ENCODE measurements at regions not wholly inside any gene's neighbourhood (a gene's known extent, or its start where the extent isn't known, plus 50 kb on each side); places are given as distances from the start of the nearest gene placed in this dataset.

GRCh38 chr12:59041241-59042121 lies 121.2 kb upstream of the LRIG3 start:
- no peak for DNase-seq

GRCh38 chr12:59040656-59041055 lies 120.4 kb upstream of the LRIG3 start:
- DNase-seq: peak; percentile 31

- DNase-seq: no peak
Measured at GRCh38 chr12:59040043-59040442, 119.7 kb upstream of the LRIG3 start.

- DNase-seq: no peak
Measured at GRCh38 chr12:59039005-59039404, 118.7 kb upstream of the LRIG3 start.

GRCh38 chr12:59036973-59037762 lies 116.9 kb upstream of the LRIG3 start:
- no peak for DNase-seq

GRCh38 chr12:59036347-59036746 lies 116.0 kb upstream of the LRIG3 start:
- no peak for DNase-seq

- DNase-seq: no peak
Measured at GRCh38 chr12:59031313-59031712, 111.0 kb upstream of the LRIG3 start.

GRCh38 chr12:59030415-59030814 lies 110.1 kb upstream of the LRIG3 start:
- no peak for DNase-seq

- DNase-seq: no peak
Measured at GRCh38 chr12:59027199-59027598, 106.9 kb upstream of the LRIG3 start.

- DNase-seq: no peak
Measured at GRCh38 chr12:59023861-59024424, 103.6 kb upstream of the LRIG3 start.

GRCh38 chr12:59020073-59020946 lies 100.0 kb upstream of the LRIG3 start:
- DNase-seq: no peak

- DNase-seq: no peak
Measured at GRCh38 chr12:59014885-59015284, 94.6 kb upstream of the LRIG3 start.

GRCh38 chr12:59010941-59011340 lies 90.6 kb upstream of the LRIG3 start:
- no peak for DNase-seq

- DNase-seq: no peak
Measured at GRCh38 chr12:59010118-59010517, 89.8 kb upstream of the LRIG3 start.

GRCh38 chr12:59007620-59008019 lies 87.3 kb upstream of the LRIG3 start:
- DNase-seq: no peak

- no peak for DNase-seq
Measured at GRCh38 chr12:59005193-59005955, 85.1 kb upstream of the LRIG3 start.

- no peak for DNase-seq
Measured at GRCh38 chr12:59004456-59004855, 84.2 kb upstream of the LRIG3 start.

- DNase-seq: peak; percentile 48
Measured at GRCh38 chr12:58995666-58996363, 75.5 kb upstream of the LRIG3 start.

GRCh38 chr12:58988643-58989344 lies 68.5 kb upstream of the LRIG3 start:
- DNase-seq: no peak

GRCh38 chr12:58981961-58982360 lies 61.7 kb upstream of the LRIG3 start:
- DNase-seq: no peak
